ENCODE measurements at regions not wholly inside any gene's neighbourhood (a gene's known extent, or its start where the extent isn't known, plus 50 kb on each side); places are given as distances from the start of the nearest gene placed in this dataset.

DNA sequence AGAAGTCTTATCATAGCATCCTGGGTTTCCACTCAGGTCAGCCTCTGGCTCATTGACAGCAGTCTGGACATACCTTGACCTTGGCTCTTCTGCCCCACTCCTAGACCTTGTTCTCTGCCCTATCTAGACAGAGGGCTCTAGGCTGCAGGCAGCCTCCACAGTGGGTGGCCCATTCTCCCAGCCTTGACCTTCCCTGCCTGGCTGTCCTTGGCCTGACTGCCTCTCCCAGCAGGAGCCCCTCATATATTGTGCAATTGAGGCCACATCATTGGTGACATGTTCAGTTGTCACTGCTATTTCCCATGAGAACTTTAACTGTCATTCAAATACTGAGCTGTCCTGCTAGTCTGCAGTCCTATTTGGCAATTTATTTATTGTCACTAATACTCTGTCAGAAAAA lies 503.4 kb downstream of the PLXNA4 start:
- no peak for DNase-seq (ENCODE audit: low read depth in 2 of 2)

GRCh38 chr7:132072165-132072564 lies 504.1 kb downstream of the PLXNA4 start:
- no peak for DNase-seq (ENCODE audit: low read depth in 2 of 2)

DNA sequence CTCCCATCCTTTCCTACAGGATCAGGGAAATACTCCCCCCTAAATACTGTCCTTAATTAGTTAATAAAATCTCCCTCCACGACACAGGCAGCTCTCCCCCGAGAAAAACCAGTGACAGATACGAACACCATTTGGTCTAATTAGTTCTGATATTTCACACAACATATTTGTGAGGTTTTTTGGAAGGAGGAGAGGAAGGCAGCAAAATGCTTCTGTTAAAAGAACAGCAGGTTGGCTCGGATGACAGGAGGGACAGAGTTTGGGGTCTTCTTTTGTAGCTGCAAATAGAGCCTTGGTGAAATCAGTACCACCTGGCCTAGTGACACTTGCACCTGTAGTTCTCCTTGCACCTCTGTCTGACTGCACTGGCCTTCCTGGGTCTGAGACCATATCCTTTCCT lies 507.0 kb downstream of the PLXNA4 start:
- DNase-seq (ENCODE audit: low read depth in 2 of 2), result no peak

GRCh38 chr7:132066761-132067171 lies 509.5 kb downstream of the PLXNA4 start:
- peak in 1 of 2 experiments; percentile 52 for DNase-seq (ENCODE audit: low read depth in 2 of 2)

GRCh38 chr7:132065989-132066603 lies 509.7 kb upstream of the PODXL start:
- DNase-seq (ENCODE audit: low read depth in 2 of 2), result no peak

DNA sequence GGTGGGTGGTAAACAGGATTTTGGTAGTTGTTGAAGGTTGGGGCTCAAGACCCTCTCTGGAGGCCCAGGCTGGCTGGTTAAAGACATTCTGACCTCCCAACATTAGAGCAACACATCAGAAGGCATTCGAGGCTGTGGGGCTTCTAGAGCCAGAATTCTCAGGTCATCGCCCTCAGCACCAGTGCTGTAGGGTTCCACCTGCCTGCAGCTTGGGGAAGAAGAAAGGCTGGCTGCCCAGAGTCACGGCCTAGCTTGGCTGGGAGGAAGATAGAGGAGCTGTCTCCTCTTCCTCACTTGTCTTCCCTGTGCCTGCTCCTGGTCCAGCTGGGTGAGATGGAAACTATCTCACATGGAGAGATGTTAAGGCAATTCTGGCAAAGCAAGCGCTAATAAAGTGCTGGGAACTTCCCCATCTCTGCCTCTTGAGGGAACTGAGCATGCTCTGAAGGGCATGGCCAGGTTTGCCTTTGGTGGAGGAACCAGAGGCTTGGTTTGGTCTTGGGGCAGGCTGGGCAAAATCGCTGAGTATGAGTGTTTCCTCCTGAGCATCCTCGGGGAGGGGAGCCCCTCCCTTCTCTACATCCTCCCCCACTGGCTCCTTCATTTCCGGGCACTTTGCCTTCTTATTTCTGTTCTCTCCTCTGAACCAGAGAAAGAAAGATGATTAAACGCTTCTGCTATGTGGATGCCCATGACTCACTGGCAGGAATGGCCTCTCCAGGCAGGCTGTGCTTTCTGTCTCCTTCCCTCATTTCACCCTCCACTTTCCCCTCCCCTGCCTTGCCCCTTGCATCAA lies 509.0 kb upstream of the PODXL start:
- peak; percentile 96 to 97 for DNase-seq (ENCODE audit: low read depth in 2 of 2)

DNA sequence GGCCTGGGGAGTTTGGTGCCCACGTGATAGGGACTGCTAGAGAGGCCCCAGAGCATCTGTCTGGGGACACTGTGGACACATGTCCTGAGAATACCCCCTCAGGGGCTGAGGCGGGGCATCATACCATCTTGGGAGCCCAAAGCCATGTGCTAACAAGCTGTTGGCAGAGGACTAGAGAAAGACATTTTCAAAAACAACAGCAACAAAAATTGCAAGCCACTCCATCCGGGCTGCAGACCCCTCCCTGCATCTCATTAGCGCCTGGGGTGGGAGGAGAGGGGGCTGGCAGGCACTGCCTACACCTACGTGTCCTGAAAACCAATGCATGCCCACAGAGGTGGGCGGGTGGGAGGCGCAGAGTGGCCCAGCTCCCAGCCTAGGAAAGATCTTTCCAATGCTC lies 507.4 kb upstream of the PODXL start:
- DNase-seq (ENCODE audit: low read depth in 2 of 2), result no peak

DNA sequence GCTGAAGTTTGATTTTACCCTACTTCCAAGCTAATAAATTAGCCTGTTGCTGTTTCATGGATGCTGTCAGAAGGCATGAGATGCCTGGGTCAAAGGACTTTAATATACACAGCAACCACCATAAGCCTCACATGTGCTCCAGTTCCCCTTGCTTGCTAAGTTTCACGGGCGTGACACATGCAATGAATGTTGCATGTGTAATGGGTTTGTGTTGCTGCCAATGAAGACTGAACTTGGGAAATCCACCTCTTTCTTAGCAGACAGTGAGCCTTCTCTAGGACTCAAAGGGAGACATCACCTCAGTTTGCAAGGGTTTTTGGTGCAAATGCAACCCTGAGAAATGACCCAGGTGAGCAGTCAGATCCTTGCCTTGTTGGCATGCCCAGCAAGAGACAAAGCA lies 505.5 kb upstream of the PODXL start:
- peak in 1 of 2 experiments; percentile 37 for DNase-seq (ENCODE audit: low read depth in 2 of 2)

DNA sequence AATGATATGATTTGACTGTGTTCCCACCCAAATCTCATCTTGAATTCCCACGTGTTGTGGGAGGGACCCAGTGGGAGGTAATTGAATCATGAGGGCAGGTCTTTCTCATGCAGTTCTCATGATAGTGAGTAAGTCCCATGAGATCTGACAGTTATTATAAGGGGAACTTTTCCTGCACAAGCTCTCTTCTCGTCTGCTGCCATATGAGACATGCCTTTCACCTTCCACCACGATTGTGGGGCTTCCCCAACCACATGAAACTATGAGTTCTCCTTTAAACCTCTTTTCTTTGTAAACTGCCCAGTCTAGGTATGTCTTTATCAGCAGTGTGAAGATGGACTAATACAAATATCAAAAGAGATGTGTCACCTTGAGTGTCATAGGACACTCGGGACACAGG lies 502.7 kb upstream of the PODXL start:
- DNase-seq (ENCODE audit: low read depth in 2 of 2), result no peak

GRCh38 chr7:132055336-132056120 lies 499.1 kb upstream of the PODXL start:
- DNase-seq (ENCODE audit: low read depth in 2 of 2), result no peak

GRCh38 chr7:132053871-132054270 lies 497.4 kb upstream of the PODXL start:
- no peak for DNase-seq (ENCODE audit: low read depth in 2 of 2)

DNA sequence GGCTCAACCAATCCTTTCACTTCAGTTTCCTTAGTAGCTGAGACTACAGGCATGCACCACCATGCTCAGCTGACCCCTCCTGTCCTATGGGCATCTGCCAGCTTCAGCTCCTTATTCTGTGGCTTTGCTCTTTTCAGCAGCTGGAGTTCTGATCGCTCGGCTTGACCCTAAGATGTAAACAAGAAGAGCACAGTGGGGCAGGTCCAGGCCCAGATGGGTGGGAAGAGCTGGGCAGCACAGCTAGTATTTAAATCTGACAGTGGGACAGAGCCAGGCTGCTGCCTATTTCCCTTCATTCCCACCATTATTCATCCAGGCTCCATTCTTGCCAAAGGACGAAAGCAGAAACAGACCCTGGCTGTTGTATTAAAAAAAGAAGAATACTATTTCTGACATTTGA lies 494.9 kb upstream of the PODXL start:
- no peak for DNase-seq (ENCODE audit: low read depth in 2 of 2)

DNA sequence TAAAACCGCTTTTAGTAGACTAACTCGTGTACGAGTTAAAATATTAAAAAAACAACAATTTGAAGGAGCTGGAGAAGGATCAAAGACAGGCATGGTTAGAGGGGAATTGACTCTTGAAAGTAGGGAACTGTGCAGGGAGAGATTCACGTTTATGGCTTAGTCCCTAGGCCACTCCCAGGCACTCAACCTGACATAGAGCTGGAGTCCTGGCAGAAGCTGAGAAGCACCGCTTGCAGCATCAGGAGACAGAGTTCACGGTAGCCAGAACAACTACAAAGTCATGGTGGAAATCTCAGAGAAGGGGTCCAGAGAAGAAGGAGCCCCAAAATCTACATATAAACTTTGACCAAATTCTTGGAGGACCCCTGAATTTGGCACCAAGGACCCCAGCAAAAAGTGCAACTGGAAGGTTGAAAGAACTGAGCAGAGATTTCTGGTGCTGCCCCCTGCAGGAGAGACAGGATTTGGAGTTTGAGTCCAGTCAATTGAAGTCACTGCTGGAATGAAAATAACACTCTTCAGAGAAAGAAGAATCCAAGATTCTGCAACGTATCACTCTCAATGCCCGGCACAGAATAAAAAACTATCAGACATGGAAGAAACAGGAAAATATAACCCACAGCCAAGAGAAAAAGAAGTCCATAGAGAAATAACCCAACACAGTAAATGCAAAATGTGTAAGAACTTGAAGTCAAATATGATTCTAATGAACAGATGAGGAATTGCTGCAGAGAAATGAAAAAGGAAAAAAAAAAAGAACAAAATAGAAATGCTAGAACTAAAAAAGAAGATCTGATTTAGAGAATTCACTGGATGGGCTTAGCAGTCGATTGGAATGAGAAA lies 493.3 kb upstream of the PODXL start:
- no peak for DNase-seq (ENCODE audit: low read depth in 2 of 2)

GRCh38 chr7:132045481-132045980 lies 489.1 kb upstream of the PODXL start:
- no peak for DNase-seq (ENCODE audit: low read depth in 2 of 2)

- DNase-seq (ENCODE audit: low read depth in 2 of 2), result no peak
Measured at GRCh38 chr7:132045002-132045401, 488.6 kb upstream of the PODXL start.

- DNase-seq (ENCODE audit: low read depth in 2 of 2), result no peak
Measured at GRCh38 chr7:132044247-132044646, 487.8 kb upstream of the PODXL start.

GRCh38 chr7:132041108-132041507 lies 484.7 kb upstream of the PODXL start:
- DNase-seq (ENCODE audit: low read depth in 2 of 2), result no peak

GRCh38 chr7:132035517-132036362 lies 479.3 kb upstream of the PODXL start:
- no peak for DNase-seq (ENCODE audit: low read depth in 2 of 2)

DNA sequence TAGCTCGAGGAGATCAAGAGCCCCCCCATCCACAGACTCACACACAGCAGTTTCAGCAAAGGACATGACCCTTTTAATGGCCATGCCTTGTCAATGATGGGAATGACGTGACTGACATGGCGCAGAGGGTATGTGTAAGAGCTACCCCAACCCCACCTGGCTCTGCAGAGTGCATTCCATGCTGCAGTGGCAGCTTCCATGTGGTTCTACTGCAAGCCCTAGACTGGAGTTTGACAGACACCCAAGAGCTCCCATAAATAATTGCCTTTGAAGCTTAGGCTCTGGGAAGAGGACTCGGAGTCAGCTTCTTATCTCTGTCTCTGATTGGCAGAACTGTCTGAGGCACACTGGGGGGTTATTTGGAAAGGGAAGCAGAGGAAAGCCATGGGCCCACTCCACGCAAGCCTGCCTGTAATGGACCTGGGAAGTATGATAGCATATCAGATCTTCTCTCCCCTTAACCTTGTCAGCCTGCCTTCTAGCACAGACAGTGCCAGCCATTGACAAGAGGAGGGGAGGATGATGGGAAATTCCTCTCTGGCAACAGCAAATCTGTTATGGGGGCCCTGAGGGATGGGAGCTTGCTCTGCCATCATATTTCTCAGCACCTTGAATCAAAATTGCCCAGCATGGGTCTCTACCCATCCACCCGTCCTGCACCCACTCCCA lies 478.5 kb upstream of the PODXL start:
- DNase-seq (ENCODE audit: low read depth in 2 of 2), result no peak

- DNase-seq (ENCODE audit: low read depth in 2 of 2), result no peak
Measured at GRCh38 chr7:132030883-132031282, 474.5 kb upstream of the PODXL start.

Data from fibroblast of skin of left quadriceps (primary cell).